Naive thymus-derived CD8-positive, alpha-beta T cell (primary cell): ENCODE measurements at regions not wholly inside any gene's neighbourhood (a gene's known extent, or its start where the extent isn't known, plus 50 kb on each side); places are given as distances from the start of the nearest gene placed in this dataset.

Experiments used
- ATAC-seq, 2 donors: fragments of 150-1000 bp; cut with Tn5 transposase in 1 of 2; sonication (Bioruptor Pico), chemical (Tn5 transposase) in 1 of 2; 1 replicate in 1 of 2; 2 replicates in 1 of 2; pipeline ENCODE4 v1.10.0; 2021; ENCODE audit warnings: mild to moderate bottlenecking in 2 of 2, moderate library complexity in 2 of 2
- POLR2A ChIA-PET: fragments of 350-600 bp; sonication (Branson Sonifier 250); formaldehyde crosslinking; loops from one replicate; lab custom pipeline; 2021; ENCODE audit warnings: antibody characterized with exemption; lab: Charles Lee
- DNase-seq, 10 donors: peaks; one replicate each; pipeline versions ENCODE4 v3.0.0 to v3.0.0-alpha.2; 2020 to 2022
- H3K27ac Mint-ChIP-seq, 10 donors: one replicate each; pipeline ENCODE4 v1.8.0; 2020 to 2022; ENCODE audit warnings: mild to moderate bottlenecking in 10 of 10, mixed read lengths in 10 of 10, moderate library complexity in 4 of 10, inconsistent platforms in 1 of 10
- H3K27me3 Mint-ChIP-seq, 5 donors: one replicate each; pipeline ENCODE4 v1.8.0; 2021 to 2022; ENCODE audit warnings: mixed read lengths in 5 of 5
- H3K36me3 Mint-ChIP-seq, 3 donors: one replicate each; pipeline ENCODE4 v1.8.0; 2020 to 2022; ENCODE audit warnings: mixed read lengths in 3 of 3, mild to moderate bottlenecking in 2 of 3, inconsistent platforms in 1 of 3
- H3K4me1 Mint-ChIP-seq, 4 donors: one replicate each; pipeline ENCODE4 v1.8.0; 2021 to 2022; ENCODE audit warnings: mixed read lengths in 4 of 4
- H3K4me3 Mint-ChIP-seq, 10 donors: one replicate each; pipeline ENCODE4 v1.8.0; 2020 to 2022; ENCODE audit warnings: mild to moderate bottlenecking in 10 of 10, mixed read lengths in 10 of 10, moderate library complexity in 6 of 10, inconsistent platforms in 1 of 10
- H3K9me3 Mint-ChIP-seq, 9 donors: one replicate each; pipeline ENCODE4 v1.8.0; 2020 to 2022; ENCODE audit warnings: mixed read lengths in 9 of 9, mild to moderate bottlenecking in 3 of 9, inconsistent platforms in 1 of 9, moderate library complexity in 1 of 9

DNA sequence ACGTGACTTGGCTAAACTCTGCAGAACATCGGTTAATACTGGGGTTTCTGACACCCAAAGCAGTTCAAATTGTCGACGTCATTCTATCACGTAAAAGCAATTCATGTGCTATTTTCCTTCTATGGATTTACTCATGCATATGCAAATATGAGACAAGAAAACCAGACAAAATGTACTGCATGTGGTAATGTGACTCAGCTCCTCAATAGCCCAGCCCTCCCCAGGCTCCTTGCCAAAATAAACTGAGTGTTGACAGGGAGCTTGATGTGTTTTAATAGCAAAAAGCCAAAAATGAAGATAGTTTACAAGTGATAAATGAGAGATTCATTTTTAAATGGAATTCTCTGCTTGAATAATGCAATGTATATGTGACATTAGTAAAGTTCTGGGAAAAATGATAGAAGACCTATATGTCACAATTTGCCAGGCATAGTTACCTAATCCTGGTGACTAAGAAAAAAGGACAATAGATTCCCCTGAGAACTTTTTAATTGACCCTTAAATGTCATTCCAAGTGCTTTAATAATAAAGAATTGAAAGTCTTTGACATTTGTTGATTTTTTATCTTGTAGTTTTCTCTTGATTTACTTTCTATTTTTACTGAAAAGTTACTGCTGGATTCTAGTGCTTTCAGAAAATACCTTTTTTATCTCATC lies 1700.6 kb upstream of the TENM3 start:
- DNase-seq = no peak
- Mint-ChIP-seq H3K36me3 (no peaks in the 10 kb centered on the region), H3K9me3 (peaks cover 0 to 13% (median 0%) of the 10 kb centered on the region in 9 donors), H3K4me1 (no peaks in the 10 kb centered on the region), H3K27me3 (no peaks in the 10 kb centered on the region), H3K4me3 (no peak overlapping the region), H3K27ac (no peak overlapping the region)
- POLR2A ChIA-PET = no interaction called here
- ATAC-seq = no peak

DNA sequence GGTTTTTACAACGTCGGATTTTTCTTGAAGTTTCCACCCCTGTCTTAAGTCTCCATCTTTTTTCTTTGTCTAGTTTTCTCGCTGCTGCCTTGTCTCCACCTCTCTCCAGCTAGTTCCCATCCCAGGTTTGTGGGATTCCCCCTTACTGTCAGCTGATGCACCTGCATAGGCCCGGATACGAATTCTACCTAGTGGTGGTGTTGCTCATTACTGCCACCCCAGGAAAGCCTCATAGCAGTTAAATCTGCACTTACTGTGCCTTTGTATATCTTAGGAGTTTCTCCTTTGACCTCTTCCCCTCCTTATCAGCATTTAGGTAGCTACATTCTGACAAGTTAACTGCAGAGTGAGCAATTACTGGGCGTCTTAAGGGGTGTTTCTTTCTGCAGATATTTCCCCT lies 1693.1 kb upstream of the TENM3 start:
- no peak for DNase-seq
- Mint-ChIP-seq H3K9me3 (peaks cover 0 to 14% (median under 1%) of the 10 kb centered on the region in 9 donors), H3K27ac (no peak overlapping the region), H3K36me3 (no peaks in the 10 kb centered on the region), H3K4me1 (no peaks in the 10 kb centered on the region), H3K27me3 (peaks cover 0 to 4% (median 0%) of the 10 kb centered on the region in 5 donors), H3K4me3 (no peak overlapping the region)
- no peak for ATAC-seq
- POLR2A ChIA-PET = no interaction called here

GRCh38 chr4:180557348-180557747 lies 1685.9 kb upstream of the TENM3 start:
- no peaks in the 10 kb centered on the region for H3K36me3 Mint-ChIP-seq
- no peak overlapping the region for H3K27ac Mint-ChIP-seq
- DNase-seq (no peak), ATAC-seq (no peak)
- POLR2A ChIA-PET = no interaction called here
- no peak overlapping the region for H3K4me3 Mint-ChIP-seq
- H3K9me3 Mint-ChIP-seq = peaks cover 0 to 12% (median 0%) of the 10 kb centered on the region in 9 donors
- no peaks in the 10 kb centered on the region for H3K27me3 Mint-ChIP-seq
- no peaks in the 10 kb centered on the region for H3K4me1 Mint-ChIP-seq

- POLR2A ChIA-PET = no interaction called here
- no peaks in the 10 kb centered on the region for H3K4me1 Mint-ChIP-seq
- H3K9me3 Mint-ChIP-seq = peaks cover 0 to 12% (median 0%) of the 10 kb centered on the region in 9 donors
- no peak for ATAC-seq
- no peaks in the 10 kb centered on the region for H3K27me3 Mint-ChIP-seq
- no peak overlapping the region for H3K27ac Mint-ChIP-seq
- H3K4me3 Mint-ChIP-seq = no peak overlapping the region
- DNase-seq = no peak
- no peaks in the 10 kb centered on the region for H3K36me3 Mint-ChIP-seq
Observed at GRCh38 chr4:180557950-180558349, 1685.3 kb upstream of the TENM3 start.

DNA sequence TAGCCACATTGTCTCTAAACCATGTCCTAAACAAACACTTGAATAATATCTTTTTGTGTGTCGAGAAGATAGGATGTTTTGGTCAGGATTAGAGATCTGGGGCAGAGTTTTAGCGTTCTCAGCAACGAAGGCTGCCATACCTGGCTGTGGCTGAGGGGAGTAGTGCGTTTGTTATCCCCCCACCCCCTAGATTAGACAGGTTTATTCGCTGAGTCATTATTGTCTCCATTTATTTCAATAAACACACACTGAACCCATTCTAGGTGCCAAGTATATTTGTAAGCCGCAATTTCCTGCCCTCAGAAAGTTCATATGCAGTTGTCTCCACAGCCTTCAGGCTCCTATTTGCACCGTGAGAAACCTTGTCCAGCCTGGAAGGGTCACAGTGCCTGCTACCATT lies 1684.8 kb upstream of the TENM3 start:
- Mint-ChIP-seq H3K4me3 (no peak overlapping the region), H3K4me1 (no peaks in the 10 kb centered on the region), H3K27me3 (no peaks in the 10 kb centered on the region), H3K9me3 (peaks cover 0 to 12% (median 0%) of the 10 kb centered on the region in 9 donors), H3K36me3 (no peaks in the 10 kb centered on the region), H3K27ac (no peak overlapping the region)
- POLR2A ChIA-PET = no interaction called here
- ATAC-seq (no peak), DNase-seq (no peak)

DNA sequence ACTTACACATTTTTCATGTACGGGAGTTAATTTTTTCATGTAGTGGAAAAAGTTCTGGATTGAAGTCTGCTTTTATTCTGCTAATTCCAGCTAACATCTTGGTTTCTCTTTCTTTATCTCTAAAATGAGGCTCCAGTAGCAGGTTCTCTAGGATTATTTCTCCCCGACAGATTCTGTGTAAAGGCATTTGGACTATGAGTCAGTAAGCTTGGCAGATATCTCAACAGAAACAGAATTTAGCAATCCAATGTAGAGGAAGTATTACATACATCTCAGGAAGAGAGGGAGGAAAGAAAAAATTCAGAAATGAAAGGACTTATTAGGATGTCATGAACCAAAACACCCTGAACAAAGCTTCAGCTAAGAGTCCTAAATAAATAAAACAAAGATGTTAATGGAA lies 1682.3 kb upstream of the TENM3 start:
- no peak for ATAC-seq
- POLR2A ChIA-PET = no interaction called here
- Mint-ChIP-seq H3K4me1 (no peaks in the 10 kb centered on the region), H3K27ac (no peak overlapping the region), H3K4me3 (no peak overlapping the region), H3K36me3 (no peaks in the 10 kb centered on the region), H3K27me3 (no peaks in the 10 kb centered on the region), H3K9me3 (peaks cover 0 to 12% (median 0%) of the 10 kb centered on the region in 9 donors)
- no peak for DNase-seq

GRCh38 chr4:180564026-180564425 lies 1679.2 kb upstream of the TENM3 start:
- peaks cover 0 to 4% (median 0%) of the 10 kb centered on the region in 9 donors for H3K9me3 Mint-ChIP-seq
- POLR2A ChIA-PET = no interaction called here
- H3K36me3 Mint-ChIP-seq = no peaks in the 10 kb centered on the region
- H3K4me3 Mint-ChIP-seq = no peak overlapping the region
- H3K27ac Mint-ChIP-seq = no peak overlapping the region
- no peak for ATAC-seq
- DNase-seq = no peak
- peaks cover 0 to 3% (median under 1%) of the 10 kb centered on the region in 4 donors for H3K4me1 Mint-ChIP-seq
- H3K27me3 Mint-ChIP-seq = no peaks in the 10 kb centered on the region

- H3K27me3 Mint-ChIP-seq = no peaks in the 10 kb centered on the region
- POLR2A ChIA-PET = no interaction called here
- H3K36me3 Mint-ChIP-seq = no peaks in the 10 kb centered on the region
- H3K4me3 Mint-ChIP-seq = no peak overlapping the region
- peaks cover 0 to 4% (median 0%) of the 10 kb centered on the region in 9 donors for H3K9me3 Mint-ChIP-seq
- DNase-seq (no peak), ATAC-seq (no peak)
- peaks cover 0 to 3% (median under 1%) of the 10 kb centered on the region in 4 donors for H3K4me1 Mint-ChIP-seq
- no peak overlapping the region for H3K27ac Mint-ChIP-seq
Observed at GRCh38 chr4:180564448-180564847, 1678.8 kb upstream of the TENM3 start.

DNA sequence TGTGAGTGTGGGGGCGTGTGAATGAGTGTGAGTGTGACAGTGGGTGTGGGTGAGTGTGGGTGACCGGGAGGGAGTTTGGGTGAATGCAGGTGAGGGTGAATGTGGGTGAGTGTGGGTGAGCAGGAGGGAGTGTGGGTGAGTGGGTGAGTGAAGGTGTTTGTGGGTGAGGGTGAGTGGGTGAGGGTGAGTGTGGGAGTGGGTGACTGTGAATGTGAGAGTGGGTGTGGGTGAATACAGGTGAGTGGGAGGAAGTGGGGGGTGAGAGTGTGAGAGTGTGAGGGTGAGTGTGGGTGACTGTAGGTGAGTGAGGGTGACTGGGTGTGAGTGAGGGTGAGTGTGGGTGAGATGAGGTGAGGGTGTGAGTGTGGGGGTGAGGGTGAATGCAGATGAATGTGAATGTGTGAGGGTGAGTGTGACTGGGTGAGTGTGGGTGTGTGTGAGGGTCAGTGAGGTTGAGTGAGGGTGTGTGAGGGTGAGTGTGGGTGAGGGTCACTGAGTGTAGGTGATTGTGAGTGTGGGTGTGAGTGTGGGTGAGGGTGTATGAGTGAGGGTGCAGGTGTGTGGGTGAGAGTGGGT lies 1677.3 kb upstream of the TENM3 start:
- Mint-ChIP-seq H3K4me1 (peaks cover 0 to 3% (median under 1%) of the 10 kb centered on the region in 4 donors), H3K9me3 (peaks cover 0 to 7% (median 0%) of the 10 kb centered on the region in 9 donors), H3K4me3 (no peak overlapping the region), H3K27me3 (no peaks in the 10 kb centered on the region), H3K27ac (peak overlapping the region in 2 of 10 donors; percentile 44 to 65), H3K36me3 (no peaks in the 10 kb centered on the region)
- POLR2A ChIA-PET = no interaction called here
- ATAC-seq (no peak), DNase-seq (no peak)

DNA sequence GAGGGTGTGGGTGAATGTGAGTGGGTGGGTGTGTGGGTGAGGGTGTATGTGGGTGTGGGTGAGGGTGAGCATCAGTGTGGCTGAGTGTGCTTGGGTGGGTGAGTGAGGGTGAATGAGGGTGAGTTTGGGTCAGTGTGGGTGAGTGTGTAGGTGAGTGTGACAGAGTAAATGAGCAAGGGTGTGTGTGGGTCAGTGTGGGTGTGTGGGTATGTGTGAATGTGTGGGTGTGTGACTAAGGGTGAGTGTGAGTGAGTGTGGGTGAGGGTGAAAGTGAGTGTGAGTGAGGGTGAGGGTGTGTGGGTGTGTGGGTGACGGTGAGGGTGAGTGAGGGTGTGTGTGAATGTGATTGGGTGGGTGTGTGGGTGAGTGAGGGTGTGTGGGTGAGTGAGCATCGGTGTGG lies 1676.7 kb upstream of the TENM3 start:
- ATAC-seq = no peak
- Mint-ChIP-seq H3K36me3 (no peaks in the 10 kb centered on the region), H3K4me1 (peaks cover 0 to 3% (median under 1%) of the 10 kb centered on the region in 4 donors), H3K4me3 (no peak overlapping the region), H3K9me3 (peaks cover 0 to 8% (median 0%) of the 10 kb centered on the region in 9 donors), H3K27me3 (no peaks in the 10 kb centered on the region), H3K27ac (peak overlapping the region in 1 of 10 donors; percentile 44)
- POLR2A ChIA-PET = no interaction called here
- no peak for DNase-seq

DNA sequence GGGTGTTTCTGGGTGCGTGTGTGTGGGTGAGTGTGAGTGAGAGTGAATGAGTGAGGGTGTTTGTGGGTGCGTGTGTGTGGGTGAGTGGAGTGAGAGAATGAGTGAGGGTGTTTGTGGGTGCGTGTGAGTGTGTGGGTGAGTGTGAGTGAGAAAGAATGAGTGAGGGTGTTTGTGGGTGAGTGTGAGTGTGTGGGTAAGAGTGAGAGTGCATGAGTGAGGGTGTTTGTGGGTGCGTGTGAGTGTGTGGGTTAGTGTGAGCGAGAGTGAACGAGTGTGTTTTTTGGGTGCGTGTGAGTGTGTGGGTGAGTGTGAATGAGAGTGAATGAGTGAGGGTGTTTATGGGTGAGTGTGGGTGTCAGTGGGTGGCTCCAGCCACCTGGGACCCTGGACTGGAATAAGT lies 1676.1 kb upstream of the TENM3 start:
- no peaks in the 10 kb centered on the region for H3K36me3 Mint-ChIP-seq
- POLR2A ChIA-PET = no interaction called here
- ATAC-seq = no peak
- H3K4me1 Mint-ChIP-seq = peaks cover 0 to 3% (median under 1%) of the 10 kb centered on the region in 4 donors
- DNase-seq = no peak
- H3K27me3 Mint-ChIP-seq = no peaks in the 10 kb centered on the region
- H3K27ac Mint-ChIP-seq = no peak overlapping the region
- H3K4me3 Mint-ChIP-seq = no peak overlapping the region
- H3K9me3 Mint-ChIP-seq = peaks cover 0 to 8% (median 0%) of the 10 kb centered on the region in 9 donors

GRCh38 chr4:180571516-180572055 lies 1671.6 kb upstream of the TENM3 start:
- H3K27me3 Mint-ChIP-seq = no peaks in the 10 kb centered on the region
- peaks cover 0 to 12% (median 0%) of the 10 kb centered on the region in 9 donors for H3K9me3 Mint-ChIP-seq
- no peak overlapping the region for H3K27ac Mint-ChIP-seq
- no peak overlapping the region for H3K4me3 Mint-ChIP-seq
- H3K4me1 Mint-ChIP-seq = peaks cover 0 to 3% (median 0%) of the 10 kb centered on the region in 4 donors
- POLR2A ChIA-PET = no interaction called here
- DNase-seq = no peak
- no peaks in the 10 kb centered on the region for H3K36me3 Mint-ChIP-seq
- no peak for ATAC-seq

GRCh38 chr4:180578175-180578574 lies 1665.0 kb upstream of the TENM3 start:
- H3K27ac Mint-ChIP-seq = no peak overlapping the region
- no peak overlapping the region for H3K4me3 Mint-ChIP-seq
- ATAC-seq (no peak), DNase-seq (no peak)
- POLR2A ChIA-PET = no interaction called here
- H3K9me3 Mint-ChIP-seq = peaks cover 0 to 19% (median 0%) of the 10 kb centered on the region in 9 donors
- H3K4me1 Mint-ChIP-seq = peaks cover 0 to 2% (median 0%) of the 10 kb centered on the region in 4 donors
- H3K27me3 Mint-ChIP-seq = no peaks in the 10 kb centered on the region
- H3K36me3 Mint-ChIP-seq = no peaks in the 10 kb centered on the region
